ENCODE measurements at regions not wholly inside any gene's neighbourhood (a gene's known extent, or its start where the extent isn't known, plus 50 kb on each side); places are given as distances from the start of the nearest gene placed in this dataset.
"Not testable (repeated sequence)": the region's sequence is repeated elsewhere in the genome, so short reads cannot be mapped to it uniquely, and the experiment has no call there.

DNA sequence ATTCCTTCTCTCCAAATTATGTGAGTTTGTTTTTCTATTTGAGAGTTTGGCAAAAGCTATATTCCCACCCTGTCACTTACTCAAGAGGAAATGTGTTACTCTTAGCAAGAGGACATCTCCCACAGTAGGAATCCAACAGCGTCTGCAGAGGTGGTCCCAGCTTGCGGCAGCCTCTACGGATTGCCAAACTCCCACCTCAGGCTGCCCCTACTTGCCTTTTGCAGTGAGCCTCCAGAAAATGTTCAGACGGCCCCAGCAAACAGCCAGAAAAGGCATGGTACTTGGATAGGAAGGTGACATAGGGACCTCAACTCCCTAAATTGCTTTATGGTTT is 158.4 kb downstream of the SUCLG1 start:
- Histone ChIP-seq H3K4me1 (ENCODE audit: control insufficient read depth, insufficient read depth, low read length) (no peaks in the 10 kb centered on the region), H2AFZ (ENCODE audit: control insufficient read depth, low read depth, low read length) (no peak overlapping the region), H3K27ac (ENCODE audit: control insufficient read depth, insufficient read depth) (no peak overlapping the region), H3K79me2 (ENCODE audit: control insufficient read depth, insufficient read depth, low read length) (no peaks in the 10 kb centered on the region), H3K4me2 (ENCODE audit: control insufficient read depth, insufficient read depth) (no peak overlapping the region), H3K36me3 (ENCODE audit: control insufficient read depth in 2 of 2, insufficient read depth in 2 of 2, low read length in 1 of 2) (no peaks in the 10 kb centered on the region), H3K9me3 (replicated peaks; ENCODE audit: control insufficient read depth, insufficient read depth, low read length) (no peaks in the 10 kb centered on the region; the same call in 2 of the 3 replicates), H4K20me1 (ENCODE audit: control insufficient read depth, insufficient read depth) (no peaks in the 10 kb centered on the region), H3K27me3 (replicated peaks in 1 of 2; ENCODE audit: control insufficient read depth in 2 of 2, insufficient read depth in 2 of 2, low read length in 1 of 2) (no peaks in the 10 kb centered on the region), H3K4me3 (no peak overlapping the region), H3K9ac (ENCODE audit: control insufficient read depth, insufficient read depth, low read length) (no peak overlapping the region)
- POLR2A ChIA-PET = no interaction called here
- TF ChIP-seq RAD21 (IDR thresholded peaks at IDR 0.05; ENCODE audit: insufficient read depth, low read depth, low read length) (no peak), CHD1 (IDR thresholded peaks at IDR 0.05; ENCODE audit: low read depth, low read length) (no peak), HDAC2 (IDR thresholded peaks at IDR 0.05) (no peak), RB1 (IDR thresholded peaks at IDR 0.05; ENCODE audit: borderline replicate concordance) (no peak), ZZZ3 (IDR thresholded peaks at IDR 0.05; ENCODE audit: control insufficient read depth, insufficient read length, low read depth) (no peak), ZNF622 (IDR thresholded peaks at IDR 0.05) (no peak), SMAD1 (IDR thresholded peaks at IDR 0.05; ENCODE audit: low read depth, partially characterized antibody) (no peak), NFYA (IDR thresholded peaks at IDR 0.05; ENCODE audit: borderline replicate concordance, low read depth, low read length) (no peak), HDGF (IDR thresholded peaks at IDR 0.05) (no peak)
- in situ Hi-C loops (cut with MboI) = no loop called here
- FAIRE-seq (no peak), ATAC-seq (no peak), DNase-seq (ENCODE audit: low read depth, low spot score) (no peak)
- no TSS peak for BruUV-seq (replicated peaks)
- RAD21 ChIA-PET (ENCODE audit: unreplicated experiment) = no interaction called here
- WGBS (ENCODE audit: insufficient coverage, insufficient replicate concordance, low lambda C conversion rate, missing lambda C conversion rate) = 18% methylated on average over 4 of the region's 4 CpGs
- SMC1A ChIA-PET (ENCODE audit: uncharacterized antibody, unreplicated experiment) = interaction anchor here (1.2 to 1.4 kb wide), 2 partner anchors 12 to 278 kb away, joined by 3 to 4 read pairs; no protein-coding TSS in a partner anchor
- intact Hi-C loops (cut with micrococcal nuclease; ENCODE audit: unreplicated experiment) = no loop called here
- CTCF ChIA-PET = interaction anchor here (1.0 to 2.7 kb wide), 3 partner anchors 10 to 278 kb away, joined by 3 to 16 read pairs (median 3); no protein-coding TSS in a partner anchor

DNA sequence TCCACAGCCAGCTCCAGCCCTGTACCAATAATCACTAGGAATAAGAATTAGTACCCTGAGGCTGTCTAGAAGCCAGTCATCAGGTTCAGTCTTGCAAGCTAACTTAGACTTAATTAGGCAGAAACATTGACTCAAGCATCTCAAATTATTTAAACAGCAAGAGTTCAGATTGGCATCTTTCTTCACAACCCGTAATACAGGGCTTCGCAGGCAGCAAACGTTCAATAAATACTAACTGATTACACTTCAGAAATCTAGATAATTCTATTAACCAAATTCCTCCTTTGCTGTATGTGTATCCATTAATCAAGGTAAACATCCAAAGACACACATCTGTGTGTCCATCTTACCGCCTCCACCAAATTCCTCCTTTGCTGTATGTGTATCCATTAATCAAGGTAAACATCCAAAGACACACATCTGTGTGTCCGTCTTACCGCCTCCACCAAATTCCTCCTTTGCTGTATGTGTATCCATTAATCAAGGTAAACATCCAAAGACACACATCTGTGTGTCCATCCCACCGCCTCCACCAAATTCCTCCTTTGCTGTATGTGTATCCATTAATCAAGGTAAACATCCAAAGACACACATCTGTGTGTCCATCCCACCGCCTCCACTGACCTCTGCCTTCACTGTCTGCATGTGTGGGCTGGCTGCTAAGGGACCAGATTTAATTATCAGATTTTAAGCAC is 158.9 kb downstream of the SUCLG1 start:
- H3K4me1 ChIP-seq (ENCODE audit: control insufficient read depth, insufficient read depth, low read length); RAD21 ChIA-PET (ENCODE audit: unreplicated experiment); POLR2A ChIA-PET; FAIRE-seq; H3K27ac ChIP-seq (ENCODE audit: control insufficient read depth, insufficient read depth); H3K9ac ChIP-seq (ENCODE audit: control insufficient read depth, insufficient read depth, low read length); in situ Hi-C loops (cut with MboI); H3K79me2 ChIP-seq (ENCODE audit: control insufficient read depth, insufficient read depth, low read length); H3K4me3 ChIP-seq; H4K20me1 ChIP-seq (ENCODE audit: control insufficient read depth, insufficient read depth); H2AFZ ChIP-seq (ENCODE audit: control insufficient read depth, low read depth, low read length); DNase-seq (ENCODE audit: low read depth, low spot score); H3K4me2 ChIP-seq (ENCODE audit: control insufficient read depth, insufficient read depth); intact Hi-C loops (cut with micrococcal nuclease; ENCODE audit: unreplicated experiment); ATAC-seq; H3K9me3 ChIP-seq (replicated peaks; ENCODE audit: control insufficient read depth, insufficient read depth, low read length); BruUV-seq (replicated peaks); H3K27me3 ChIP-seq (replicated peaks in 1 of 2; ENCODE audit: control insufficient read depth in 2 of 2, insufficient read depth in 2 of 2, low read length in 1 of 2); H3K36me3 ChIP-seq (ENCODE audit: control insufficient read depth in 2 of 2, insufficient read depth in 2 of 2, low read length in 1 of 2): not testable (repeated sequence)
- ChIA-PET CTCF (interaction anchor here (1.0 to 2.7 kb wide), 3 partner anchors 10 to 277 kb away, joined by 3 to 16 read pairs (median 3); no protein-coding TSS in a partner anchor), SMC1A (ENCODE audit: uncharacterized antibody, unreplicated experiment) (interaction anchor here (1.2 to 1.4 kb wide), 2 partner anchors 13 to 277 kb away, joined by 3 to 4 read pairs; no protein-coding TSS in a partner anchor)
- WGBS (ENCODE audit: insufficient coverage, insufficient replicate concordance, low lambda C conversion rate, missing lambda C conversion rate) = 57% methylated on average over 8 of the region's 8 CpGs
